ENCODE measurements at regions not wholly inside any gene's neighbourhood (a gene's known extent, or its start where the extent isn't known, plus 50 kb on each side); places are given as distances from the start of the nearest gene placed in this dataset.

- TF ChIP-seq CTCF (IDR thresholded peaks at IDR 0.05) (no peak), POLR2AphosphoS5 (IDR thresholded peaks at IDR 0.05) (no peak), POLR2A (IDR thresholded peaks at IDR 0.05) (no peak)
Measured at GRCh38 chr16:50445621-50446555, 77.1 kb upstream of the BRD7 start.

All from upper lobe of left lung (tissue), 4 donors.